GM21367 (cell line): ENCODE measurements at regions not wholly inside any gene's neighbourhood (a gene's known extent, or its start where the extent isn't known, plus 50 kb on each side); places are given as distances from the start of the nearest gene placed in this dataset.
"Not testable (repeated sequence)": the region's sequence is repeated elsewhere in the genome, so short reads cannot be mapped to it uniquely, and the experiment has no call there.

ENCODE experiments used
- ATAC-seq: cut with Tn5 transposase; IDR thresholded peaks from one replicate; pipeline ENCODE4 v1.9.1; 2021; ENCODE audit not compliant: unreplicated experiment

- no peak for ATAC-seq
Observed at GRCh38 chr14:98901511-98902205, 370.3 kb downstream of the BCL11B start.

- no peak for ATAC-seq
Observed at GRCh38 chr14:98903371-98903770, 368.6 kb downstream of the BCL11B start.

GRCh38 chr14:98904677-98905076 is 367.3 kb downstream of the BCL11B start:
- ATAC-seq = no peak

- no peak for ATAC-seq
Observed at GRCh38 chr14:98906123-98906995, 365.6 kb downstream of the BCL11B start.

GRCh38 chr14:98907271-98907670 is 364.7 kb downstream of the BCL11B start:
- ATAC-seq = no peak

GRCh38 chr14:98908050-98908449 is 363.9 kb downstream of the BCL11B start:
- ATAC-seq = no peak

- no peak for ATAC-seq
Observed at GRCh38 chr14:98909251-98909944, 362.6 kb downstream of the BCL11B start.

- ATAC-seq = no peak
Observed at GRCh38 chr14:98910061-98910460, 361.9 kb downstream of the BCL11B start.

- no peak for ATAC-seq
Observed at GRCh38 chr14:98912655-98913054, 359.3 kb downstream of the BCL11B start.

- ATAC-seq = no peak
Observed at GRCh38 chr14:98913967-98914650, 357.9 kb downstream of the BCL11B start.

GRCh38 chr14:98914942-98915341 is 357.1 kb downstream of the BCL11B start:
- no peak for ATAC-seq

- no peak for ATAC-seq
Observed at GRCh38 chr14:98915625-98916024, 356.4 kb downstream of the BCL11B start.

- no peak for ATAC-seq
Observed at GRCh38 chr14:98916036-98916435, 356.0 kb downstream of the BCL11B start.

- ATAC-seq = no peak
Observed at GRCh38 chr14:98916476-98916875, 355.5 kb downstream of the BCL11B start.

GRCh38 chr14:98919434-98919833 is 352.6 kb downstream of the BCL11B start:
- ATAC-seq = no peak

- ATAC-seq = not testable (repeated sequence)
Observed at GRCh38 chr14:98921306-98921705, 350.7 kb downstream of the BCL11B start.

- ATAC-seq = no peak
Observed at GRCh38 chr14:98923596-98923995, 348.4 kb downstream of the BCL11B start.

GRCh38 chr14:98924046-98924445 is 348.0 kb downstream of the BCL11B start:
- no peak for ATAC-seq

- no peak for ATAC-seq
Observed at GRCh38 chr14:98925354-98926040, 346.5 kb downstream of the BCL11B start.

GRCh38 chr14:98926146-98926545 is 345.9 kb downstream of the BCL11B start:
- ATAC-seq = no peak
